Neural progenitor cell (in vitro differentiated cells): ENCODE measurements at regions not wholly inside any gene's neighbourhood (a gene's known extent, or its start where the extent isn't known, plus 50 kb on each side); places are given as distances from the start of the nearest gene placed in this dataset.

Experiments used
- EZH2 ChIP-seq: fragments of 200-600 bp; sonication (generic); IDR thresholded peaks from 2 replicates; pipeline ENCODE4 v1.6.1; 2017; ENCODE audit warnings: antibody characterized with exemption, mild to moderate bottlenecking, moderate library complexity
- EZH2phosphoT487 ChIP-seq: fragments of 200-600 bp; sonication (generic); IDR thresholded peaks from 2 replicates; pipeline ENCODE4 v1.6.1; 2017; ENCODE audit warnings: antibody characterized with exemption
- TF ChIP-seq, protein P1 (sequence below): fragments of 200-600 bp; sonication (generic); IDR thresholded peaks from 2 replicates; pipeline ENCODE4 v1.5.1; 2017; ENCODE audit warnings: antibody characterized with exemption, mild to moderate bottlenecking

DNA sequence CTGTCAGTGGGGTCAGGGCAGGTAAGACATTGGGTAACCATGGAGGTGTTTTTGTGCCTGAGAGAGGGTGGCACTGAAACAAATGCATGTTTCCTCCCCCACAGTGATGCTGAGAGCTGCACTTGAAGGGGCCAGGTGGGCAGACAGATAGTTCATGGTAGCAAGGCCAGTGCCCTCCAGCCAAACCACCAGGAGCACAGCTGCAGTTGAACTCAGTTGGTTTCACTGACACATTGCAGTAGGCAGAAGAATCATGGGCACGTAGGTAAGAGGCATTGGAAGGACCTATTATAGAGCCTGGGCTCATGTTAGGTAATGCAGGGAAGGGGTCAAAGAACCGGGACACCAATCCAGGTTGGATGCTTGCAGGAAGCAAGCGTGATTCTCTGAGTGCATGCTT is 93.2 kb upstream of the ARL4C start:
- TF ChIP-seq, protein P1, sequence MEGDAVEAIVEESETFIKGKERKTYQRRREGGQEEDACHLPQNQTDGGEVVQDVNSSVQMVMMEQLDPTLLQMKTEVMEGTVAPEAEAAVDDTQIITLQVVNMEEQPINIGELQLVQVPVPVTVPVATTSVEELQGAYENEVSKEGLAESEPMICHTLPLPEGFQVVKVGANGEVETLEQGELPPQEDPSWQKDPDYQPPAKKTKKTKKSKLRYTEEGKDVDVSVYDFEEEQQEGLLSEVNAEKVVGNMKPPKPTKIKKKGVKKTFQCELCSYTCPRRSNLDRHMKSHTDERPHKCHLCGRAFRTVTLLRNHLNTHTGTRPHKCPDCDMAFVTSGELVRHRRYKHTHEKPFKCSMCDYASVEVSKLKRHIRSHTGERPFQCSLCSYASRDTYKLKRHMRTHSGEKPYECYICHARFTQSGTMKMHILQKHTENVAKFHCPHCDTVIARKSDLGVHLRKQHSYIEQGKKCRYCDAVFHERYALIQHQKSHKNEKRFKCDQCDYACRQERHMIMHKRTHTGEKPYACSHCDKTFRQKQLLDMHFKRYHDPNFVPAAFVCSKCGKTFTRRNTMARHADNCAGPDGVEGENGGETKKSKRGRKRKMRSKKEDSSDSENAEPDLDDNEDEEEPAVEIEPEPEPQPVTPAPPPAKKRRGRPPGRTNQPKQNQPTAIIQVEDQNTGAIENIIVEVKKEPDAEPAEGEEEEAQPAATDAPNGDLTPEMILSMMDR, result no peak
- TF ChIP-seq EZH2 (no peak), EZH2phosphoT487 (no peak)
